GM12878 (cell line): ENCODE measurements at regions not wholly inside any gene's neighbourhood (a gene's known extent, or its start where the extent isn't known, plus 50 kb on each side); places are given as distances from the start of the nearest gene placed in this dataset.

Experiments
- ATAC-seq: fragments of 200-7000 bp; cut with Tn5 transposase; 3 replicates; pipeline ENCODE4 v1.9.1; 2020; ENCODE audit warnings: mild to moderate bottlenecking, moderate library complexity
- BruUV-seq: library from RNA; stranded (reverse); fragments of 400-500 nt; replicated peaks from 2 replicates; lab custom pipeline; 2021; lab: Mats Ljungman, UMichigan
- CTCF ChIA-PET: fragments of 300-600 bp; sonication (Branson Sonifier 250); formaldehyde crosslinking; extraction: SDS; loops from one replicate; lab custom pipeline; 2021; ENCODE audit warnings: inconsistent platforms; lab: Yijun Ruan, JAX
- POLR2A ChIA-PET: fragments of 350-600 bp; formaldehyde crosslinking; extraction: SDS; loops from one replicate; lab custom pipeline; 2021; ENCODE audit warnings: inconsistent platforms; lab: Charles Lee
- RAD21 ChIA-PET: fragments of 300-600 bp; sonication (Branson Sonifier 250); formaldehyde crosslinking; loops from one replicate; lab custom pipeline; 2023; ENCODE audit warnings: antibody characterized with exemption; ENCODE audit not compliant: unreplicated experiment; lab: Charles Lee
- SMC1A ChIA-PET: fragments of 300-600 bp; sonication (Branson Sonifier 250); formaldehyde crosslinking; loops from one replicate; lab custom pipeline; 2023; ENCODE audit not compliant: unreplicated experiment, uncharacterized antibody; lab: Charles Lee
- DNase-seq: peaks from one replicate; pipeline ENCODE4 v3.0.0-alpha.2; 2011; ENCODE audit warnings: low read depth, low spot score
- FAIRE-seq: peaks from 3 replicates; lab custom pipeline; 2011; peaks lifted over from hg19 to GRCh38; lab: Jason Lieb, UNC
- H2AFZ ChIP-seq: 2 replicates; pipeline ENCODE4 v1.6.0; 2011; ENCODE audit warnings: low read depth, low read length, control low read depth; ENCODE audit not compliant: control insufficient read depth
- H3K27ac ChIP-seq: 2 replicates; pipeline ENCODE4 v1.5.1; 2011; ENCODE audit warnings: control low read depth; ENCODE audit not compliant: control insufficient read depth, insufficient read depth
- H3K27me3 ChIP-seq, 2 experiments: replicated peaks in 1 of 2; 2 replicates each; pipeline versions ENCODE4 v1.6.0 to v1.6.1; 2011; ENCODE audit warnings: low read length in 1 of 2; ENCODE audit not compliant: control insufficient read depth in 2 of 2, insufficient read depth in 2 of 2
- H3K36me3 ChIP-seq, 2 experiments: 2 replicates each; pipeline ENCODE4 v1.5.1; 2011; ENCODE audit warnings: low read length in 1 of 2; ENCODE audit not compliant: control insufficient read depth in 2 of 2, insufficient read depth in 2 of 2
- H3K4me1 ChIP-seq: 2 replicates; pipeline ENCODE4 v1.6.1; 2011; ENCODE audit warnings: mild to moderate bottlenecking, low read length, moderate library complexity, mixed read lengths; ENCODE audit not compliant: control insufficient read depth, insufficient read depth
- H3K4me2 ChIP-seq: 2 replicates; pipeline ENCODE4 v1.6.0; 2011; ENCODE audit warnings: control low read depth; ENCODE audit not compliant: control insufficient read depth, insufficient read depth
- H3K4me3 ChIP-seq: fragments of 200-600 bp; sonication (generic); 2 replicates; pipeline ENCODE4 v1.5.1; 2016
- H3K79me2 ChIP-seq: 2 replicates; pipeline ENCODE4 v1.6.0; 2011; ENCODE audit warnings: low read length; ENCODE audit not compliant: control insufficient read depth, insufficient read depth
- H3K9ac ChIP-seq: 2 replicates; pipeline ENCODE4 v1.8.0; 2011; ENCODE audit warnings: low read length, control low read depth, mixed read lengths; ENCODE audit not compliant: control insufficient read depth, insufficient read depth
- H3K9me3 ChIP-seq: replicated peaks from 3 replicates; pipeline ENCODE4 v1.5.1; 2011; ENCODE audit warnings: mild to moderate bottlenecking, low read length; ENCODE audit not compliant: control insufficient read depth, insufficient read depth
- H4K20me1 ChIP-seq: 2 replicates; pipeline ENCODE4 v1.6.0; 2011; ENCODE audit not compliant: control insufficient read depth, insufficient read depth
- CEBPZ ChIP-seq: fragments of 150-350 bp; IDR thresholded peaks from 2 replicates; pipeline ENCODE4 v1.6.1; 2016; ENCODE audit warnings: low read depth, low read length
- MEF2A ChIP-seq: IDR thresholded peaks from 2 replicates; pipeline ENCODE4 v1.6.1; 2011; ENCODE audit warnings: low read depth, mild to moderate bottlenecking, low read length, moderate library complexity; ENCODE audit not compliant: insufficient read depth
- MTA3 ChIP-seq: IDR thresholded peaks from 2 replicates; pipeline ENCODE4 v1.6.1; 2012; ENCODE audit warnings: low read length, inconsistent platforms, borderline replicate concordance
- NBN ChIP-seq: fragments of 450-650 bp; IDR thresholded peaks from 2 replicates; pipeline ENCODE4 v1.6.1; 2016
- NFXL1 ChIP-seq: fragments of 450-650 bp; IDR thresholded peaks from 2 replicates; pipeline ENCODE4 v1.6.1; 2017; ENCODE audit warnings: antibody characterized with exemption, mild to moderate bottlenecking, borderline replicate concordance
- POLR2A ChIP-seq: IDR thresholded peaks from 2 replicates; pipeline ENCODE4 v1.6.1; 2011; ENCODE audit warnings: low read depth, mild to moderate bottlenecking, low read length
- SKIL ChIP-seq: fragments of 450-650 bp; IDR thresholded peaks from 2 replicates; pipeline ENCODE4 v1.6.1; 2017; ENCODE audit warnings: mild to moderate bottlenecking, low read depth, inconsistent platforms; ENCODE audit not compliant: poor library complexity, severe bottlenecking
- SMAD1 ChIP-seq: fragments of 450-650 bp; IDR thresholded peaks from 2 replicates; pipeline ENCODE4 v1.6.1; 2018; ENCODE audit warnings: mild to moderate bottlenecking, low read depth; ENCODE audit not compliant: partially characterized antibody
- SMARCA5 ChIP-seq: fragments of 450-650 bp; IDR thresholded peaks from 2 replicates; pipeline ENCODE4 v1.6.1; 2017; ENCODE audit warnings: mild to moderate bottlenecking
- STAT3 ChIP-seq: IDR thresholded peaks from 2 replicates; pipeline ENCODE4 v1.6.1; 2011; ENCODE audit warnings: low read depth, low read length, improper control_type of control experiment
- WRNIP1 ChIP-seq: IDR thresholded peaks from 2 replicates; pipeline ENCODE4 v1.6.1; 2011; ENCODE audit warnings: low read depth, low read length, improper control_type of control experiment, borderline replicate concordance
- ZNF24 ChIP-seq: fragments of 450-650 bp; IDR thresholded peaks from 2 replicates; pipeline ENCODE4 v1.6.1; 2017; ENCODE audit warnings: antibody characterized with exemption, mild to moderate bottlenecking
- ZZZ3 ChIP-seq: IDR thresholded peaks from 2 replicates; pipeline ENCODE4 v1.6.1; 2011; ENCODE audit warnings: low read depth; ENCODE audit not compliant: control insufficient read depth, insufficient read length
- WGBS: methylation state at CpG from one replicate; pipeline ENCODE4 v1.1.6; 2016; ENCODE audit warnings: low lambda C conversion rate; ENCODE audit not compliant: insufficient replicate concordance, insufficient coverage; ENCODE audit errors: missing lambda C conversion rate; 5-methylcytosine and 5-hydroxymethylcytosine counted together
- in situ Hi-C: fragments of 300-500 bp; cut with MboI; formaldehyde crosslinking; loops from 9 replicates; pipeline ENCODE4 v1.14.3; 2018; ENCODE audit warnings: mixed read lengths
- intact Hi-C: fragments of 100-400 bp; cut with micrococcal nuclease; formaldehyde crosslinking; loops from one replicate; pipeline ENCODE4 v1.14.2; 2022; ENCODE audit not compliant: unreplicated experiment
- TF ChIP-seq, protein P1 (sequence below): fragments of 450-650 bp; IDR thresholded peaks from 2 replicates; pipeline ENCODE4 v1.6.1; 2018; ENCODE audit warnings: mild to moderate bottlenecking, low read depth, moderate library complexity; ENCODE audit not compliant: partially characterized antibody
- TF ChIP-seq, protein P2 (sequence below): IDR thresholded peaks from 2 replicates; pipeline ENCODE4 v1.6.1; 2012; ENCODE audit warnings: low read depth, low read length, improper control_type of control experiment
- TF ChIP-seq, protein P3 (sequence below): fragments of 450-650 bp; IDR thresholded peaks from 2 replicates; pipeline ENCODE4 v1.6.1; 2016; ENCODE audit warnings: mild to moderate bottlenecking

- DNase-seq (no peak), FAIRE-seq (no peak), ATAC-seq (no peak)
- TF ChIP-seq SKIL (no peak), ZZZ3 (no peak), POLR2A (no peak), NFXL1 (no peak), NBN (no peak), SMARCA5 (no peak), CEBPZ (no peak), MEF2A (no peak), SMAD1 (no peak), ZNF24 (no peak), STAT3 (no peak), MTA3 (no peak), WRNIP1 (no peak)
- TF ChIP-seq, protein P1, sequence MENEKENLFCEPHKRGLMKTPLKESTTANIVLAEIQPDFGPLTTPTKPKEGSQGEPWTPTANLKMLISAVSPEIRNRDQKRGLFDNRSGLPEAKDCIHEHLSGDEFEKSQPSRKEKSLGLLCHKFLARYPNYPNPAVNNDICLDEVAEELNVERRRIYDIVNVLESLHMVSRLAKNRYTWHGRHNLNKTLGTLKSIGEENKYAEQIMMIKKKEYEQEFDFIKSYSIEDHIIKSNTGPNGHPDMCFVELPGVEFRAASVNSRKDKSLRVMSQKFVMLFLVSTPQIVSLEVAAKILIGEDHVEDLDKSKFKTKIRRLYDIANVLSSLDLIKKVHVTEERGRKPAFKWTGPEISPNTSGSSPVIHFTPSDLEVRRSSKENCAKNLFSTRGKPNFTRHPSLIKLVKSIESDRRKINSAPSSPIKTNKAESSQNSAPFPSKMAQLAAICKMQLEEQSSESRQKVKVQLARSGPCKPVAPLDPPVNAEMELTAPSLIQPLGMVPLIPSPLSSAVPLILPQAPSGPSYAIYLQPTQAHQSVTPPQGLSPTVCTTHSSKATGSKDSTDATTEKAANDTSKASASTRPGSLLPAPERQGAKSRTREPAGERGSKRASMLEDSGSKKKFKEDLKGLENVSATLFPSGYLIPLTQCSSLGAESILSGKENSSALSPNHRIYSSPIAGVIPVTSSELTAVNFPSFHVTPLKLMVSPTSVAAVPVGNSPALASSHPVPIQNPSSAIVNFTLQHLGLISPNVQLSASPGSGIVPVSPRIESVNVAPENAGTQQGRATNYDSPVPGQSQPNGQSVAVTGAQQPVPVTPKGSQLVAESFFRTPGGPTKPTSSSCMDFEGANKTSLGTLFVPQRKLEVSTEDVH, result no peak
- TF ChIP-seq, protein P2, sequence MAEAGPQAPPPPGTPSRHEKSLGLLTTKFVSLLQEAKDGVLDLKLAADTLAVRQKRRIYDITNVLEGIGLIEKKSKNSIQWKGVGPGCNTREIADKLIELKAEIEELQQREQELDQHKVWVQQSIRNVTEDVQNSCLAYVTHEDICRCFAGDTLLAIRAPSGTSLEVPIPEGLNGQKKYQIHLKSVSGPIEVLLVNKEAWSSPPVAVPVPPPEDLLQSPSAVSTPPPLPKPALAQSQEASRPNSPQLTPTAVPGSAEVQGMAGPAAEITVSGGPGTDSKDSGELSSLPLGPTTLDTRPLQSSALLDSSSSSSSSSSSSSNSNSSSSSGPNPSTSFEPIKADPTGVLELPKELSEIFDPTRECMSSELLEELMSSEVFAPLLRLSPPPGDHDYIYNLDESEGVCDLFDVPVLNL, result no peak
- TF ChIP-seq, protein P3, sequence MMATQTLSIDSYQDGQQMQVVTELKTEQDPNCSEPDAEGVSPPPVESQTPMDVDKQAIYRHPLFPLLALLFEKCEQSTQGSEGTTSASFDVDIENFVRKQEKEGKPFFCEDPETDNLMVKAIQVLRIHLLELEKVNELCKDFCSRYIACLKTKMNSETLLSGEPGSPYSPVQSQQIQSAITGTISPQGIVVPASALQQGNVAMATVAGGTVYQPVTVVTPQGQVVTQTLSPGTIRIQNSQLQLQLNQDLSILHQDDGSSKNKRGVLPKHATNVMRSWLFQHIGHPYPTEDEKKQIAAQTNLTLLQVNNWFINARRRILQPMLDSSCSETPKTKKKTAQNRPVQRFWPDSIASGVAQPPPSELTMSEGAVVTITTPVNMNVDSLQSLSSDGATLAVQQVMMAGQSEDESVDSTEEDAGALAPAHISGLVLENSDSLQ, result no peak
- in situ Hi-C loops, result no loop called here
- RAD21 ChIA-PET, result no interaction called here
- POLR2A ChIA-PET, result no interaction called here
- Histone ChIP-seq H3K27me3 (no peaks in the 10 kb centered on the region), H3K36me3 (no peaks in the 10 kb centered on the region), H3K27ac (no peak overlapping the region), H3K4me2 (no peak overlapping the region), H3K9ac (no peak overlapping the region), H3K79me2 (no peaks in the 10 kb centered on the region), H2AFZ (no peak overlapping the region), H3K4me1 (no peaks in the 10 kb centered on the region), H3K4me3 (no peak overlapping the region), H3K9me3 (no peaks in the 10 kb centered on the region), H4K20me1 (no peaks in the 10 kb centered on the region)
- CTCF ChIA-PET, result no interaction called here
- intact Hi-C loops, result no loop called here
- 25% methylated on average over 1 of the region's 1 CpG for WGBS
- no TSS peak for BruUV-seq
- SMC1A ChIA-PET, result no interaction called here
Observed at GRCh38 chr17:69948406-69948805, 126.6 kb upstream of the KCNJ16 start.
